VCaP (cell line): ENCODE measurements at regions not wholly inside any gene's neighbourhood (a gene's known extent, or its start where the extent isn't known, plus 50 kb on each side); places are given as distances from the start of the nearest gene placed in this dataset.
"Not testable (repeated sequence)": the region's sequence is repeated elsewhere in the genome, so short reads cannot be mapped to it uniquely, and the experiment has no call there.

ENCODE experiments used
- H3K27ac ChIP-seq: fragments of 450-650 bp; 2 replicates; pipeline ENCODE4 v1.5.1; 2017
- TF ChIP-seq, protein P1 (sequence below): fragments of 450-650 bp; conservative IDR thresholded peaks from 2 replicates; pipeline ENCODE4 v1.5.1; 2017; ENCODE audit warnings: mild to moderate bottlenecking, moderate library complexity

DNA sequence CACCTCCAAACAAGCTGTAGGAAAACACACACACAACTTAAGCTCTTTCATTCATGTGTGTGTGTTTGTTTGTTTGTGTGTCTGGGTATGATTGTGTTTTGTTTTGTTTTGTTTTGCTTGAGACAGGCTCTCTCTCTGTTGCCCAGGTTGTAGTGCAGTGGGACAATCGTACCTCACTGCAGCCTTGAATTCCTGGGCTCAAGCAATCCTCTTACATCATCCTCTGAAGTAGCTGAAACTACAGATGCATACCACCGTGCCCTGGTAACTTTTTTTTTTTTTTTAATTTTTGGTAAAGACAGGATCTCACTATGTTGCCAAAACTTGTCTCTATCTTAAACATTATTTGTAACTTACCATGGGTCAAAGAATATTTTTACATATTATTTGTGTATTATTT, 431.7 kb downstream of the SLITRK1 start:
- no peak overlapping the region for H3K27ac ChIP-seq
- TF ChIP-seq, protein P1, sequence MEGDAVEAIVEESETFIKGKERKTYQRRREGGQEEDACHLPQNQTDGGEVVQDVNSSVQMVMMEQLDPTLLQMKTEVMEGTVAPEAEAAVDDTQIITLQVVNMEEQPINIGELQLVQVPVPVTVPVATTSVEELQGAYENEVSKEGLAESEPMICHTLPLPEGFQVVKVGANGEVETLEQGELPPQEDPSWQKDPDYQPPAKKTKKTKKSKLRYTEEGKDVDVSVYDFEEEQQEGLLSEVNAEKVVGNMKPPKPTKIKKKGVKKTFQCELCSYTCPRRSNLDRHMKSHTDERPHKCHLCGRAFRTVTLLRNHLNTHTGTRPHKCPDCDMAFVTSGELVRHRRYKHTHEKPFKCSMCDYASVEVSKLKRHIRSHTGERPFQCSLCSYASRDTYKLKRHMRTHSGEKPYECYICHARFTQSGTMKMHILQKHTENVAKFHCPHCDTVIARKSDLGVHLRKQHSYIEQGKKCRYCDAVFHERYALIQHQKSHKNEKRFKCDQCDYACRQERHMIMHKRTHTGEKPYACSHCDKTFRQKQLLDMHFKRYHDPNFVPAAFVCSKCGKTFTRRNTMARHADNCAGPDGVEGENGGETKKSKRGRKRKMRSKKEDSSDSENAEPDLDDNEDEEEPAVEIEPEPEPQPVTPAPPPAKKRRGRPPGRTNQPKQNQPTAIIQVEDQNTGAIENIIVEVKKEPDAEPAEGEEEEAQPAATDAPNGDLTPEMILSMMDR = no peak

DNA sequence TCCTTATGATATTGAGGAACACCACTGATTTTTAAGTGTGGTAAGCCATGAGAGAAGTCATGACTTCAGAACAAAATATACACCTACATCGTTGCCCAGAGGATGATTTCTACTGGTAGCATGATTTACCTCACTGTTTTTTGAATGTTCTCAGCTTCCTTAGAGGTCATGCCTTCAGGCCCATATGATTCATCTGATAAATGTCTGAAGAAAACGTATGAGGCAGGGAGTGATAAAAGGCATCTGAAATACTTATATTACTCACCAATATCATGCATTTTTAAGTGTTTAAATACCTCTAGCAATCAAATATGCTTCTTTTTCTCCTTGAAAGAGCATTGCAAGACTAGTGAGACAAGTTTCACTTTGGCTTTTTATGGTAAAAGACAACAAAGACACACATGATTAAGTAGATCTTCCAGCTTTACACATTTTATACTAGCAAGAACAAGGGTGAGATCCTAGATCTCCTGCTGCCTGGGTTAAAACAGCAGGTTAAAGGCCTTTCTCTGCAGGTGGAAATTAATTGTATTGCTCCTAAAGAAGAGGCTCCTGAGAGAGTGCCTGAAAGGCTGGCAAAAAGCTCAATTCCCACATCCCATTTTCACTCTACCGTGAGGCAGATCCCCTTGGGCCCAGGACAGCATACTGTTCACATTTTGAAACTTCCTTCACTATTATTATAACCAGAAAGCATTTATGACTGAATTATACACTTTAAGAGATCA, 432.4 kb downstream of the SLITRK1 start:
- H3K27ac ChIP-seq = no peak overlapping the region
- TF ChIP-seq, protein P1 = no peak

DNA sequence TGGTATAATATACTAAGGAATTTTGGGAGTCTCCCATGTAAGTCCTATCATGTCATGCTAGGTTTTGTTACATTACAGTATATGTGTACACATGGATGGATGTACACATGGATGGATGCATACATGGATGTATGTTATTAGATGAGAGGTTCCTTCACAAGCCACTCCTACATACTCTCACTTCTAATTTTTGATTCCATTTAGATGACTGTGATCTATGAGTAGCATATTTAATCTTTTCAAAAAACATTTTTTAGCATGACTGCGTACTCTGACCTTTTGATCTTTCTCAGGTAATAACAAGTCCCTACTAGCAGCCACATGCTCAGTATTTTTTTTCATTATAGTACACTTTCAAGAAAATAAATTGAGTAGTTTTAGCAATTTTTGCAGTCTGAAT, 441.8 kb downstream of the SLITRK1 start:
- TF ChIP-seq, protein P1 = no peak
- H3K27ac ChIP-seq = no peak overlapping the region

DNA sequence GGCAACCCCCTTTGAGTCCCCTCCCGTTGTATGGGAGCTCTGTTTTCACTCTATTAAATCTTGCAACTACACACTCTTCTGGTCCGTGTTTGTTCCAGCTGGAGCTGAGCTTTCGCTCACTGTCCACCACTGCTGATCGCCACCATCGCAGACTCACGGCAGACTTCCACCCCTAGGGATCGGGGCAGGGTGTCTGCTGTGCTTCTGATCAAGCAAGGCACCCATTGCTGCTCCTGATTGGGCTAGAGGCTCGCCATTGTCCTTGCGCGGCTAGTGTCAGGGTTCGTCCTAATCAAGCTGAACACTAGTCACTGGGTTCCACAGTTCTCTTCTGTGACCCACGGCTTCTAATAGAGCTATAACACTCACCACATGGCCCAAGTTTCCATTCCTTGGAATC, 442.8 kb downstream of the SLITRK1 start:
- H3K27ac ChIP-seq = not testable (repeated sequence)

DNA sequence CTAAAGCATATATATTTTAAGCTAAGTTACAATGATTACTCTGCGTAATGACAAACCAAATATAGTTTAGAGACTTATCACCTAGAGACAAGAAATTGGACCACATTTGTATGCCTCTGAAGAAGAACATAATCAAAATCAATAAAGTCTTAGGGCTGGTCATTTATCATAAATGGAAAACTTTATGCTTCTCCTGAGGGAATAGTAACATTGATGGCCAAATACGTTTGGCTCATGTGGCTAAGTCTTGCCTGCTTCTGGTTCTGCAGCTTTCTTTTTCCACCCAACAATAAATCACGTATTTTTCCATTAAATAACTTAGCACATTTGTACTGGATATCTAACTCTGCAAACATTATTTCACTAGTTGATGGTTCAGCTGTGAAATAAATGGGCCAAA, 458.4 kb downstream of the SLITRK1 start:
- H3K27ac ChIP-seq = no peak overlapping the region
- TF ChIP-seq, protein P1 = no peak

DNA sequence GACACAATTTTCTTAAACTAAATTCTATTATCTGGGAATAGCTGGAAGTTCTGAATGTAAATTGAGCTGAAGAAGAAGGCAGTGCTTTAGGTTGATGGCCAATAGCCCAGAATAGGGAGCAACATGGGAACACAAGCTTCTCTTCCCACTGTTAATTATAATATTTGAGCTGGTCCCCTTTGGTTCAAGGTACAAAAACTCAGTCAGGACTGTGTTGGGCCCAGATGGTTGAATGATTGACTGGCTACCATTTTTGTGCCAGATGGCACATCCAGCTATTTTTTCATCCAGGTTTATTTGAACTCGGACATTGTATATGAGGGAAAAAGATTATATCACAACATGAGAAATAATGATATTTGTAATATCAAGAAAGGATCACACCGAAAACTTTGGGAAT, 458.9 kb downstream of the SLITRK1 start:
- TF ChIP-seq, protein P1 = no peak
- no peak overlapping the region for H3K27ac ChIP-seq

DNA sequence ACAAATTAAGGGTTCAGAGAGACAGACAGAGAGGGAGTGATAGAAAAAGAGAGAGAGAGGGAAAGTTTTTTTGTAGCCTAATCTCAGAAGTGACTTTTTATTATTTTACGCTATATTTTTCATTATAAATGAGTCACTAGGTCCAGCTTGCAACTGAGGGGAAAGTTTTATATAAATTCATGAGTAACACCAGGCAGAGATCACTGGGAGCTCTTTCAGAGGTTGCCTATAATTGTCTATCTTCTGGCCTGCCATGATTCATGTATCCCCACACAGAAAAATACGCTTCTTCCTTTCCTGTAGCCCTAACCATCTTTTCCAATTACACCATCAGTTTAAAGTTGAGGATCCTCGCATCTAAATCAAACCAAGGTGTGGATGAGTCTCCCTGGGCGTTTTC, 467.9 kb downstream of the SLITRK1 start:
- no peak overlapping the region for H3K27ac ChIP-seq
- TF ChIP-seq, protein P1 = no peak

DNA sequence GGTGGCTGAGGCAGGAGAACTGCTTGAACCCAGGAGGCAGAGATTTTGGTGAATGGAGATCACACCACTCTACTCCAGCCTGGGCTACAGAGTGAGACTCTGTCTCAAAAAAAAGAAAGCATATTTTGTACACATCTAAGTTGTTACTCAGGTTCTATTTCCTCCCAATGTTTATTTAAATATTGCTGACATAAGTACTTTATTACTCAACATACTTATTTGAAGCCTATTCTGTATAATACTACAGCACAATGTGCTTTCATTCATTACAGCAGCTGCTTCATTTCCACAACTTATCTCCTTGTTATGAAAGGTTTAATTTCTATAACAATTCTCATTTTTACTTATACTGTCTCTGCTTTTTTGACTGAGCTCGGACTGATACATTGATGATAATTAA, 495.7 kb downstream of the SLITRK1 start:
- H3K27ac ChIP-seq = no peak overlapping the region
- TF ChIP-seq, protein P1 = no peak
